Gastrocnemius medialis (tissue), 4 donors: ENCODE measurements at regions not wholly inside any gene's neighbourhood (a gene's known extent, or its start where the extent isn't known, plus 50 kb on each side); places are given as distances from the start of the nearest gene placed in this dataset.

ENCODE experiments used
- ATAC-seq, 2 donors: fragments of 150-250 bp; one replicate each; pipeline ENCODE4 v1.9.1; 2016
- DNase-seq, 2 donors: peaks; one replicate each; pipeline ENCODE4 v3.0.0-alpha.2; 2019
- H3K27ac ChIP-seq, 4 donors: fragments of 200-600 bp; sonication (generic); 1 replicate in 1 of 4; 2 replicates in 3 of 4; pipeline ENCODE4 v1.5.1; 2016 to 2018; ENCODE audit warnings: mild to moderate bottlenecking in 2 of 4, moderate library complexity in 1 of 4
- H3K27me3 ChIP-seq, 3 donors: fragments of 200-600 bp; sonication (generic) in 2 of 3; 1 replicate in 1 of 3; 2 replicates in 2 of 3; pipeline versions ENCODE4 v1.5.1 to v1.6.0; 2016 to 2019; ENCODE audit warnings: mild to moderate bottlenecking in 1 of 3, moderate library complexity in 1 of 3
- H3K36me3 ChIP-seq, 2 donors: fragments of 200-600 bp; sonication (generic) in 1 of 2; one replicate each; pipeline ENCODE4 v1.5.1; 2017 to 2018
- H3K4me1 ChIP-seq, 2 donors: fragments of 200-600 bp; sonication (generic) in 1 of 2; one replicate each; pipeline ENCODE4 v1.5.1; 2016 to 2017; ENCODE audit warnings: mild to moderate bottlenecking in 2 of 2
- H3K4me3 ChIP-seq, 4 donors: fragments of 200-600 bp; sonication (generic) in 3 of 4; 1 replicate in 1 of 4; 2 replicates in 3 of 4; pipeline ENCODE4 v1.5.1; 2016 to 2019; ENCODE audit warnings: mild to moderate bottlenecking in 2 of 4
- H3K9me3 ChIP-seq, 3 donors: fragments of 200-600 bp; sonication (generic) in 2 of 3; 1 replicate in 1 of 3; 2 replicates in 2 of 3; pipeline ENCODE4 v1.5.1; 2016 to 2019
- CTCF ChIP-seq, 5 experiments: fragments of 450-650 bp in 3 of 5; fragments of 200-600 bp in 2 of 5; sonication (generic) in 2 of 5; IDR thresholded peaks in 4 of 5; conservative IDR thresholded peaks in 1 of 5; 1 replicate in 4 of 5; 2 replicates in 1 of 5; pipeline ENCODE4 v1.5.1; 2016 to 2019; ENCODE audit warnings: antibody characterized with exemption in 5 of 5, mild to moderate bottlenecking in 3 of 5, moderate library complexity in 3 of 5
- POLR2A ChIP-seq, 2 donors: fragments of 450-650 bp; IDR thresholded peaks; one replicate each; pipeline ENCODE4 v1.6.1; 2017; ENCODE audit warnings: antibody characterized with exemption in 2 of 2, mild to moderate bottlenecking in 2 of 2, moderate library complexity in 2 of 2
- in situ Hi-C, 4 donors: fragments of 200-750 bp; cut with MboI; loops; one replicate each; pipeline versions ENCODE4 v1.15.0 to v1.8.0; 2017; ENCODE audit warnings: low sequenced_read_pairs in 4 of 4
- intact Hi-C: fragments of 100-400 bp; cut with DNase I; formaldehyde crosslinking; loops from one replicate; pipeline ENCODE4 v1.15.1; 2023; ENCODE audit warnings: low total_unique reads

GRCh38 chr16:14364112-14364385 lies 266.0 kb downstream of the PARN start:
- Histone ChIP-seq H3K4me3 (no peak overlapping the region), H3K4me1 (peaks cover 4 to 11% of the 10 kb centered on the region in 2 donors), H3K9me3 (no peaks in the 10 kb centered on the region), H3K27ac (peak overlapping the region; percentile 81 to 88 (median 82)), H3K27me3 (no peaks in the 10 kb centered on the region), H3K36me3 (no peaks in the 10 kb centered on the region)
- DNase-seq (no peak), ATAC-seq (no peak)
- intact Hi-C loops: no loop called here
- TF ChIP-seq POLR2A (IDR thresholded peaks at IDR 0.05) (no peak), CTCF (IDR thresholded peaks at IDR 0.05 in 4 of 5, conservative IDR thresholded peaks at IDR 0.05 in 1 of 5) (no peak)
- in situ Hi-C loops: no loop called here

DNA sequence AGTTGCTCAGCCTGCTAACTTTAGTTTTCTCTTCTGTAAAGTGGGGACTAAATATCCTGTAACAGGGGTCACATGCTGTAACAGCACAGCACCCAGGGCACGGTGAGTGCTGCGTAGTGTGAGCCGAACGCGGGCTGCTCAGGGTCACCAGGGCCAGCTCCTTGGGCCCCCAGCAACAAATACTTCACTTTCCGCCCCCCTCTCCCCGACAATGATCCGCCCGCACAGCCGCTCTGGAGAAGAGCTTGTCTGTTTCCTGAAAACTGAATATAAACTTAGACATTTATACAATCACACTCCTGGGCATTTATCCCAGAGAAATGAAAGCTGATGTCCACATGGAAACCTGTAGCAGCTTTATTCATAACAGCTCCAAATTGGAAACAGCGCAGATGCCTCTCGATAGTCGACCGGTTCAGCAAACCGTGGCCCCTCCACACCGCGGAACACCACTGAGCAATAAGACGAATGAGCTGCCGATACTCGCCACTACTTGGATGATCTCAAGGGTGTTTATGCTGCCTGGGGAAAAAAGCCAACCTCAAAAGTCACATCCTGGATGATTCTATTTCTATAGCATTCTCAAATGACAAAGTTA lies 267.2 kb downstream of the PARN start:
- no peak for TF ChIP-seq CTCF (IDR thresholded peaks at IDR 0.05 in 4 of 5, conservative IDR thresholded peaks at IDR 0.05 in 1 of 5)
- peak; percentile 58 to 62 for TF ChIP-seq POLR2A (IDR thresholded peaks at IDR 0.05)
- Histone ChIP-seq H3K27ac (peak overlapping the region; percentile 81 to 88 (median 82)), H3K4me1 (peaks cover 4 to 11% of the 10 kb centered on the region in 2 donors), H3K9me3 (no peaks in the 10 kb centered on the region), H3K4me3 (peak overlapping the region; percentile 25 to 42 (median 29)), H3K27me3 (no peaks in the 10 kb centered on the region), H3K36me3 (no peaks in the 10 kb centered on the region)
- in situ Hi-C loops (no loop called here), intact Hi-C loops (no loop called here)
- ATAC-seq: peak; percentile 53 to 78
- peak; percentile 39 to 44 for DNase-seq

- Histone ChIP-seq H3K4me1 (peaks cover 14 to 24% of the 10 kb centered on the region in 2 donors), H3K27me3 (no peaks in the 10 kb centered on the region), H3K9me3 (no peaks in the 10 kb centered on the region), H3K36me3 (no peaks in the 10 kb centered on the region), H3K27ac (peak overlapping the region in 1 of 4 donors; percentile 88), H3K4me3 (no peak overlapping the region)
- intact Hi-C loops (no loop called here), in situ Hi-C loops (no loop called here)
- ATAC-seq (no peak), DNase-seq (no peak)
- TF ChIP-seq POLR2A (IDR thresholded peaks at IDR 0.05): no peak
- no peak for TF ChIP-seq CTCF (IDR thresholded peaks at IDR 0.05 in 4 of 5, conservative IDR thresholded peaks at IDR 0.05 in 1 of 5)
These were observed 269.6 kb downstream of the PARN start for GRCh38 chr16:14360326-14361037.

- Histone ChIP-seq H3K4me3 (no peak overlapping the region), H3K9me3 (no peaks in the 10 kb centered on the region), H3K36me3 (no peaks in the 10 kb centered on the region), H3K27me3 (no peaks in the 10 kb centered on the region), H3K27ac (no peak overlapping the region), H3K4me1 (peaks cover 20 to 35% of the 10 kb centered on the region in 2 donors)
- in situ Hi-C loops: no loop called here
- no peak for TF ChIP-seq CTCF (IDR thresholded peaks at IDR 0.05 in 4 of 5, conservative IDR thresholded peaks at IDR 0.05 in 1 of 5)
- DNase-seq (no peak), ATAC-seq (no peak)
- intact Hi-C loops: no loop called here
These were observed 271.3 kb downstream of the PARN start for GRCh38 chr16:14358697-14359305.
